HepG2 (cell line): ENCODE measurements at regions not wholly inside any gene's neighbourhood (a gene's known extent, or its start where the extent isn't known, plus 50 kb on each side); places are given as distances from the start of the nearest gene placed in this dataset.

Experiments used
- ASH2L ChIP-seq: fragments of 300-600, 200-600 bp; sonication (generic); IDR thresholded peaks from 2 replicates; pipeline ENCODE4 v1.7.0; 2017; ENCODE audit warnings: low read depth, mild to moderate bottlenecking, moderate library complexity, mixed read lengths, low read length; ENCODE audit not compliant: insufficient read length
- CREB1 ChIP-seq, 2 experiments: fragments of 450-650 bp in 1 of 2; IDR thresholded peaks; 2 replicates each; pipeline ENCODE4 v1.6.1; 2016 to 2017; ENCODE audit warnings: control low read depth in 1 of 2, mild to moderate bottlenecking in 1 of 2, missing compliant biosample characterization in 1 of 2, missing genetic modification characterization in 1 of 2
- ELF1 ChIP-seq: sonication (generic); formaldehyde crosslinking; IDR thresholded peaks from 2 replicates; pipeline ENCODE4 v1.4.0; 2020; ENCODE audit warnings: missing genetic modification reagents
- ELF3 ChIP-seq: IDR thresholded peaks from 2 replicates; pipeline ENCODE4 v1.6.1; 2016; ENCODE audit warnings: missing genetic modification reagents, missing compliant biosample characterization
- EP300 ChIP-seq, 3 experiments: sonication (generic) in 1 of 3; formaldehyde crosslinking in 1 of 3; IDR thresholded peaks; 2 replicates each; pipeline versions ENCODE4 v1.5.1 to v1.6.1; 2011 to 2020; ENCODE audit warnings: low read depth in 2 of 3, low read length in 2 of 3, borderline replicate concordance in 1 of 3, improper control_type of control experiment in 1 of 3, mild to moderate bottlenecking in 1 of 3, missing genetic modification reagents in 1 of 3, moderate library complexity in 1 of 3
- ERF ChIP-seq: IDR thresholded peaks from 2 replicates; pipeline ENCODE4 v1.6.1; 2018; ENCODE audit warnings: missing biosample characterization, missing genetic modification reagents
- ETV5 ChIP-seq: IDR thresholded peaks from 2 replicates; pipeline ENCODE4 v1.6.1; 2018; ENCODE audit warnings: missing biosample characterization, missing genetic modification reagents, inconsistent platforms, borderline replicate concordance
- FOSL1 ChIP-seq: sonication (generic); formaldehyde crosslinking; IDR thresholded peaks from 2 replicates; pipeline ENCODE4 v1.9.0; 2021; ENCODE audit warnings: missing genetic modification reagents, borderline replicate concordance
- FOSL2 ChIP-seq: sonication (generic); formaldehyde crosslinking; IDR thresholded peaks from 2 replicates; pipeline ENCODE4 v1.4.0; 2020; ENCODE audit warnings: missing genetic modification reagents
- FOXJ3 ChIP-seq: sonication (generic); formaldehyde crosslinking; IDR thresholded peaks from 2 replicates; pipeline ENCODE4 v1.4.0; 2020; ENCODE audit warnings: missing genetic modification reagents, mild to moderate bottlenecking, borderline replicate concordance
- FOXO1 ChIP-seq: sonication (generic); formaldehyde crosslinking; IDR thresholded peaks from 2 replicates; pipeline ENCODE4 v1.4.0; 2020; ENCODE audit warnings: missing genetic modification reagents
- FOXP1 ChIP-seq, 2 experiments: fragments of 450-650 bp in 1 of 2; IDR thresholded peaks; 2 replicates each; pipeline ENCODE4 v1.6.1; 2017 to 2018; ENCODE audit warnings: antibody characterized with exemption in 1 of 2
- LCORL ChIP-seq, 2 experiments: fragments of 450-650 bp in 1 of 2; sonication (generic) in 1 of 2; formaldehyde crosslinking in 1 of 2; IDR thresholded peaks; 2 replicates each; pipeline versions ENCODE4 v1.5.0 to v1.6.1; 2017 to 2020; ENCODE audit warnings: antibody characterized with exemption in 1 of 2, missing genetic modification reagents in 1 of 2
- MAFF ChIP-seq: IDR thresholded peaks from 2 replicates; pipeline ENCODE4 v1.6.1; 2011; ENCODE audit warnings: low read depth, low read length, improper control_type of control experiment
- MAFK ChIP-seq, 2 experiments: IDR thresholded peaks in 1 of 2; conservative IDR thresholded peaks in 1 of 2; 2 replicates each; pipeline ENCODE4 v1.6.1; 2011; ENCODE audit warnings: improper control_type of control experiment in 2 of 2, low read length in 2 of 2
- NFIC ChIP-seq: IDR thresholded peaks from 2 replicates; pipeline ENCODE4 v1.6.1; 2012; ENCODE audit warnings: mild to moderate bottlenecking, low read length, inconsistent platforms
- NR2F2 ChIP-seq: IDR thresholded peaks from 2 replicates; pipeline ENCODE4 v1.6.1; 2012; ENCODE audit warnings: low read depth, inconsistent platforms, borderline replicate concordance
- RARA ChIP-seq: IDR thresholded peaks from 2 replicates; pipeline ENCODE4 v1.6.1; 2016; ENCODE audit warnings: missing genetic modification reagents, missing compliant biosample characterization
- RCOR2 ChIP-seq: IDR thresholded peaks from 2 replicates; pipeline ENCODE4 v1.6.1; 2016; ENCODE audit warnings: missing biosample characterization, missing genetic modification reagents
- SALL1 ChIP-seq: sonication (generic); formaldehyde crosslinking; IDR thresholded peaks from 2 replicates; pipeline ENCODE4 v1.8.0; 2022; ENCODE audit warnings: mild to moderate bottlenecking, missing genetic modification reagents
- SMAD3 ChIP-seq: sonication (generic); formaldehyde crosslinking; IDR thresholded peaks from 2 replicates; pipeline ENCODE4 v1.4.0; 2020; ENCODE audit warnings: missing genetic modification reagents
- SOX13 ChIP-seq, 3 experiments: fragments of 450-650 bp in 1 of 3; sonication (generic) in 1 of 3; formaldehyde crosslinking in 1 of 3; IDR thresholded peaks in 2 of 3; conservative IDR thresholded peaks in 1 of 3; 2 replicates each; pipeline versions ENCODE4 v1.5.0 to v1.6.1; 2016 to 2020; ENCODE audit warnings: antibody characterized with exemption in 1 of 3, mild to moderate bottlenecking in 1 of 3, missing compliant biosample characterization in 1 of 3, missing genetic modification reagents in 1 of 3, moderate library complexity in 1 of 3
- SOX5 ChIP-seq: IDR thresholded peaks from 2 replicates; pipeline ENCODE4 v1.6.1; 2016; ENCODE audit warnings: borderline replicate concordance
- SOX6 ChIP-seq, 2 experiments: fragments of 450-650 bp in 1 of 2; sonication (generic) in 1 of 2; formaldehyde crosslinking in 1 of 2; IDR thresholded peaks; 2 replicates each; pipeline versions ENCODE4 v1.4.0 to v1.6.1; 2017 to 2020; ENCODE audit warnings: antibody characterized with exemption in 1 of 2, mild to moderate bottlenecking in 1 of 2, missing genetic modification reagents in 1 of 2
- ZKSCAN8 ChIP-seq: IDR thresholded peaks from 2 replicates; pipeline ENCODE4 v1.6.1; 2016; ENCODE audit warnings: borderline replicate concordance, missing genetic modification reagents, missing compliant biosample characterization
- ZMAT3 ChIP-seq: sonication (generic); formaldehyde crosslinking; conservative IDR thresholded peaks from 2 replicates; pipeline ENCODE4 v1.7.0; 2021; ENCODE audit warnings: missing genetic modification reagents
- ZNF644 ChIP-seq: IDR thresholded peaks from 2 replicates; pipeline ENCODE4 v1.6.1; 2016; ENCODE audit warnings: low read depth
- ZNF747 ChIP-seq: sonication (generic); formaldehyde crosslinking; IDR thresholded peaks from 2 replicates; pipeline ENCODE4 v1.8.1; 2023; ENCODE audit warnings: missing genetic modification reagents, mild to moderate bottlenecking, borderline replicate concordance
- ZNF841 ChIP-seq: sonication (generic); formaldehyde crosslinking; IDR thresholded peaks from 2 replicates; pipeline ENCODE4 v1.8.1; 2023; ENCODE audit warnings: missing genetic modification reagents, borderline replicate concordance
- TF ChIP-seq, protein P1 (sequence below): IDR thresholded peaks from 2 replicates; pipeline ENCODE4 v1.6.1; 2016; ENCODE audit warnings: missing genetic modification reagents, missing compliant biosample characterization

DNA sequence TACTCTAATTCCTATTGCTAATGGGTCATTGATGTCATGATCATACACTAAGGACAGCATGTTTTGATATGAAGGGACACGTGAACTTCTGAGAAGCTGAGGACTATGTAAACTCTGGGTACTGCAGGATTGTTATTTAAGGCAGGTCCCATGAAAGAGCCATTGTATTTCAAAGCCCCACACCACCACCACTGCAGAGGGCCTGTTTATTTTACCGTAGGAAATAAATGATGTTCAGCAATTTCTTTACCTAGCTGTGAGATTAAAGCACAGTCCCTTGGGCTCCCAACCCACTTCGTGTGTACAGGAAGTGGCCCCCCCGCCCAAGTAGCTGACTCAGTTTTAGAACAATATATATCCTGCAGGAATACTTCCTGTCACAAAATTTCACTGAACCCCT lies 89.8 kb upstream of the ACSL4 start (continued):
- TF ChIP-seq ZNF747 (CRISPR knock-in tag) (peak; percentile 34; the same call in 1 of the 2 replicates), RCOR2 (peak; percentile 14; the same call in 1 of the 2 replicates), MAFF (0 out of 2 replicates have a peak, but pooled peaks have one; percentile 21), ASH2L (peak; percentile 26), ELF1 (CRISPR knock-in tag) (peak; percentile 41; the same call in 1 of the 2 replicates), ZNF644 (peak; percentile 60; the same call in 1 of the 2 replicates), SMAD3 (0 out of 2 replicates have a peak, but pooled peaks have one; percentile 44), SALL1 (CRISPR knock-in tag) (peak; percentile 87), MAFK (conservative IDR thresholded peaks at IDR 0.05 in 1 of 2, IDR thresholded peaks at IDR 0.05 in 1 of 2; ENCODE audit: low read length in 2 of 2) (peak; percentile 28 to 51; a peak in 2 of 4 replicates), LCORL (IDR thresholded peaks at IDR 0.05) (no peak), LCORL (CRISPR knock-in tag; IDR thresholded peaks at IDR 0.05) (peak; percentile 44; the same call in 1 of the 2 replicates), EP300 (IDR thresholded peaks at IDR 0.05; ENCODE audit: low read depth in 2 of 2, low read length in 2 of 2) (peak in 1 of 2 experiments; percentile 78; a peak in 2 of 4 replicates), EP300 (CRISPR knock-in tag; IDR thresholded peaks at IDR 0.05; ENCODE audit: borderline replicate concordance) (peak; percentile 56; the same call in 1 of the 2 replicates), ZMAT3 (CRISPR knock-in tag) (0 out of 2 replicates have a peak, but pooled peaks have one; percentile 40), ELF3 (CRISPR knock-in tag) (peak; percentile 78), FOSL2 (CRISPR knock-in tag) (peak; percentile 89), FOXP1 (IDR thresholded peaks at IDR 0.05) (no peak), FOXP1 (CRISPR knock-in tag; IDR thresholded peaks at IDR 0.05) (peak; percentile 58; the same call in 1 of the 2 replicates), SOX13 (IDR thresholded peaks at IDR 0.05) (peak; percentile 20; the same call in 1 of the 2 replicates), SOX13 (CRISPR knock-in tag; conservative IDR thresholded peaks at IDR 0.05 in 1 of 2, IDR thresholded peaks at IDR 0.05 in 1 of 2) (peak in 1 of 2 experiments; percentile 66; a peak in 2 of 4 replicates), ZKSCAN8 (CRISPR knock-in tag) (no peak; the same call in 1 of the 2 replicates), FOXO1 (CRISPR knock-in tag) (peak; percentile 62; the same call in 1 of the 2 replicates), NR2F2 (0 out of 2 replicates have a peak, but pooled peaks have one; percentile 18), SOX6 (IDR thresholded peaks at IDR 0.05) (no peak), SOX6 (CRISPR knock-in tag; IDR thresholded peaks at IDR 0.05) (peak; percentile 87), CREB1 (IDR thresholded peaks at IDR 0.05) (no peak), CREB1 (CRISPR knock-in tag; IDR thresholded peaks at IDR 0.05) (peak; percentile 66; the same call in 1 of the 2 replicates), NFIC (peak; percentile 67; the same call in 1 of the 2 replicates), RARA (CRISPR knock-in tag) (peak; percentile 58), FOSL1 (CRISPR knock-in tag) (peak; percentile 48; the same call in 1 of the 2 replicates), ZNF841 (no peak), ETV5 (CRISPR knock-in tag) (peak; percentile 94; the same call in 1 of the 2 replicates), ERF (CRISPR knock-in tag) (peak; percentile 27; the same call in 1 of the 2 replicates), SOX5 (CRISPR knock-in tag) (peak; percentile 65; the same call in 1 of the 2 replicates), FOXJ3 (CRISPR knock-in tag) (peak; percentile 47; the same call in 1 of the 2 replicates)
- TF ChIP-seq, protein P1, sequence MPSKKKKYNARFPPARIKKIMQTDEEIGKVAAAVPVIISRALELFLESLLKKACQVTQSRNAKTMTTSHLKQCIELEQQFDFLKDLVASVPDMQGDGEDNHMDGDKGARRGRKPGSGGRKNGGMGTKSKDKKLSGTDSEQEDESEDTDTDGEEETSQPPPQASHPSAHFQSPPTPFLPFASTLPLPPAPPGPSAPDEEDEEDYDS (CRISPR knock-in tag): peak; percentile 45
